Retinal pigment epithelial cell (primary cell): ENCODE measurements at regions not wholly inside any gene's neighbourhood (a gene's known extent, or its start where the extent isn't known, plus 50 kb on each side); places are given as distances from the start of the nearest gene placed in this dataset.

Experiments used
- DNase-seq: peaks from one replicate; pipeline ENCODE4 v3.0.0-alpha.2; 2010; ENCODE audit warnings: low read depth
- H3K4me3 ChIP-seq: 2 replicates; pipeline ENCODE4 v1.5.1; 2011; ENCODE audit warnings: mild to moderate bottlenecking, low read length, control low read depth, moderate library complexity
- CTCF ChIP-seq: conservative IDR thresholded peaks from 2 replicates; pipeline ENCODE4 v1.5.1; 2011; ENCODE audit warnings: low read depth, low read length, control low read depth, inconsistent platforms

DNA sequence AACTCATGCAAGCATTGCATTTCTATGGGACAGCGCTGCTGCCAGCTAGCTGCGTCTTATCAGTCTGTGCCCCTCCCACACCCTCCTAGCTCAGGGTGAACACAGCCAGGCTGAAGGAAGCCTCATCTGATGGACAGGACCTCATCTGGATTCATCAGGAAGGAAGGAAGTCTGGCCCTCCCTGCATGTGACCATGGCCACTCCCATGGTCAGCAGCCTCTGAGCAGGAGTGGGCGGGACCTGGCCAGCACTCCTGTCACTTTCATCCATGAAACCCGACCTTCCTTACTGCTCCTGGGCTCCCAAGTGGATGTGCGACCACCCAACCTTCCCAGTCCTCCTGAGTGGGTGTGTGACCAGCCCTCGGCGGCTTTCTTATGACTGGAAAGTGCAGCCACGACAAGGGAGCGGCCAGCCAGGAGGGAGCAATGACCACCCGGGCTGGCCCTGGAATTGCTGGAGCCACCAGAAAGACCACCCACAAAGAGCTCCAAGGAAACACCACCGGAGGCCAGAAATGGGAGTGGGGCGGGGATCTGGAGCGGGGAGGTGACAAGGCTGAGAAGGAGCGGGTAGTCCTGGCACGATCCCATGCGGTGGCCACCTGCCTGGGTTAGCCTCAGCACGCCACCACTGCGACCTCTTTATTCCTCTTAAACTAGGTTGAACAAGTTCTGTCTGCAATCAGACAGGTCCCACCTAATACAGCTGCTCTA is 241.2 kb downstream of the TTLL2 start:
- no peak overlapping the region for H3K4me3 ChIP-seq
- no peak for TF ChIP-seq CTCF
- DNase-seq: no peak

- DNase-seq: no peak
- no peak overlapping the region for H3K4me3 ChIP-seq
- no peak for TF ChIP-seq CTCF
Measured at GRCh38 chr6:167566711-167567141, 241.8 kb downstream of the TTLL2 start.

DNA sequence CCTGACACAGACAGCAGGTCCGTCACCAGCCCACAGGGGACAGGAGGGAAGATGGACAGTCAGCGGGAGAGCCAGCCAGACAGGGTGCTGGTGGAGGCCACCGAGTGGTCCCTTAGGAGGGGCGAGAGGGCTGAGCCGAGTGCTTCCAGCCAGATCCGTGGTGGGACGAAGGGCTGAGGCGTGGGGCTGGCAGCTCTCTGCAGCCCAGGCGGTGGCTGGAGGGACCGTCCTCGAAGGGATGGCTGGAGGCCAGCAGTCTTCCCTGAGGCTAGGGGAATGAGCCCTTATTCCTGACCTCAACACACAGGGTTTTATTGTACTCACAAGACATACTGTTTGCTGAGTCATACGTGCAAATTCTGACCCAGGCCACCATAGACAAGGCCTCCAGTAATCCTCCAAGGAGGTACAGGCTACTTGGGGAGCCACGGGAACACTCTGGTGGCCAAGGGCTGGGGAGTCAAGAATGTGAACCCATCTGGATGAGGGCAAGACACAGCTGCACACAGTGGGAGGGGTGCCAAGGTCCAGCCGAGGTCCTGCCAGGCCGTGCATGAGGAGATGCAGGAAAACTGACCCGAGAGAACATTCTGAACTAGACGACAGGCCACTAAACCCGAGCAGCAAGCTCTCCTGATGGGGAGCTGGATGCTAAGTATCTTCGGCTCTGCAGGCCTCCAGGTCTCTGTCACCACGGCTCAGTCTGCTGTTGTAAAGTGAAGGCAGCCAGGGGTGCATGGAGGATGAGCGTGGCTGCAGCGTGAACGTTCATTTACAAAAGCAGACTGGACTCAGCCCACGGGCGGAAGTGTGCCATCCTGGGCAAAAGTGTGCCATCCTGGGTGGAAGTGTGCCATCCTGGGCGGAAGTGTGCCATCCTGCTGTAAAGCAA is 242.5 kb downstream of the TTLL2 start:
- TF ChIP-seq CTCF: no peak
- no peak overlapping the region for H3K4me3 ChIP-seq
- DNase-seq: no peak

- DNase-seq: no peak
- TF ChIP-seq CTCF: no peak
- H3K4me3 ChIP-seq: no peak overlapping the region
Measured at GRCh38 chr6:167568407-167569024, 243.6 kb downstream of the TTLL2 start.

GRCh38 chr6:167569041-167569805 is 244.3 kb downstream of the TTLL2 start:
- DNase-seq: no peak
- no peak for TF ChIP-seq CTCF

DNA sequence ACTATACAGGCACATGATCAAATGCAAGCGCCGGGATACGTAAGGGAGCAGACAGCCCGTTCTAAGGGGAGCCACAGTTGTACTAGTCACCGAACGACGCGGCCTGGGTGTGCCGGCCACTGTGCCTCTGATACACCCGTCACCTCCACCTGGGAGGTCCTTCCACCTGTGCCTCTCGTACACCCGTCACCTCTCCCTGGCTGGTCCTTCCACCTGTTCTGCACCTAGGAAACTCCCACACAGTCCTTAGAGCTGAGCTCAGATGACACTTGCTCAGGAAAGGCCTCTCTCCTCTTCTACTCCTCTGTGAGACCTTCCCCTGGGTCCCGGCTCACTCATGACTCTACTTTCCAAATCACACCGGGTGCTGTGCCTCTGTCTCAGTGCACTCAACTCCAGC is 245.0 kb downstream of the TTLL2 start:
- TF ChIP-seq CTCF: no peak
- DNase-seq: no peak
- no peak overlapping the region for H3K4me3 ChIP-seq

More at GRCh38 chr6:167569041-167569805, 244.3 kb downstream of the TTLL2 start:
- H3K4me3 ChIP-seq: no peak overlapping the region
